Endothelial cell of umbilical vein (primary cell): ENCODE measurements at regions not wholly inside any gene's neighbourhood (a gene's known extent, or its start where the extent isn't known, plus 50 kb on each side); places are given as distances from the start of the nearest gene placed in this dataset.

ENCODE experiments used
- BruUV-seq: library from RNA; stranded (reverse); fragments of 400-500 nt; replicated peaks from 2 replicates; lab custom pipeline; 2021; lab: Mats Ljungman, UMichigan
- CTCF ChIA-PET: fragments of 300-600, 350-600 bp; sonication (Branson Sonifier 250); formaldehyde crosslinking; loops from one replicate; lab custom pipeline; 2021; ENCODE audit warnings: antibody characterized with exemption, inconsistent platforms; lab: Charles Lee
- POLR2A ChIA-PET: fragments of 300-600, 350-600 bp; sonication (Branson Sonifier 250); formaldehyde crosslinking; loops from one replicate; lab custom pipeline; 2021; ENCODE audit warnings: antibody characterized with exemption, inconsistent platforms; lab: Charles Lee
- DNase-seq: peaks from one replicate; pipeline ENCODE4 v3.0.0-alpha.2; 2011; ENCODE audit warnings: low read depth, low spot score
- FAIRE-seq: peaks from 2 replicates; lab custom pipeline; 2011; peaks lifted over from hg19 to GRCh38; lab: Jason Lieb, UNC
- H2AFZ ChIP-seq: 2 replicates; pipeline ENCODE4 v1.6.0; 2012; ENCODE audit warnings: low read depth, low read length, control low read depth, inconsistent platforms
- H3K27ac ChIP-seq: 2 replicates; pipeline ENCODE4 v1.5.1; 2011; ENCODE audit warnings: low read depth, mild to moderate bottlenecking, control low read depth, low read length, moderate library complexity; ENCODE audit not compliant: insufficient read depth
- H3K27me3 ChIP-seq, 2 experiments: 2 replicates each; pipeline versions ENCODE4 v1.6.0 to v1.6.1; 2011; ENCODE audit warnings: low read length in 2 of 2, mixed read lengths in 1 of 2; ENCODE audit not compliant: control insufficient read depth in 2 of 2, insufficient read depth in 2 of 2
- H3K36me3 ChIP-seq, 2 experiments: 2 replicates in 1 of 2; 3 replicates in 1 of 2; pipeline ENCODE4 v1.5.1; 2011; ENCODE audit warnings: low read length in 2 of 2, mild to moderate bottlenecking in 1 of 2, moderate library complexity in 1 of 2; ENCODE audit not compliant: control insufficient read depth in 2 of 2, insufficient read depth in 2 of 2; ENCODE audit errors: extremely low read depth in 1 of 2
- H3K4me1 ChIP-seq: 3 replicates; pipeline ENCODE4 v1.5.1; 2011; ENCODE audit warnings: mild to moderate bottlenecking, low read length; ENCODE audit not compliant: control insufficient read depth, insufficient read depth; ENCODE audit errors: extremely low read depth
- H3K4me2 ChIP-seq: 2 replicates; pipeline ENCODE4 v1.6.1; 2011; ENCODE audit warnings: low read length, control low read depth, mixed read lengths; ENCODE audit not compliant: insufficient read depth
- H3K4me3 ChIP-seq, 3 experiments: fragments of 200-600 bp in 1 of 3; sonication (generic), shearing (Covaris generic) in 1 of 3; replicated peaks in 1 of 3; 2 replicates each; pipeline ENCODE4 v1.5.1; 2011 to 2016; ENCODE audit warnings: control low read depth in 3 of 3, low read length in 3 of 3, mild to moderate bottlenecking in 2 of 3, inconsistent platforms in 1 of 3, low read depth in 1 of 3, moderate library complexity in 1 of 3; ENCODE audit not compliant: insufficient read depth in 1 of 3
- H3K79me2 ChIP-seq: 2 replicates; pipeline ENCODE4 v1.6.0; 2012; ENCODE audit warnings: low read length, inconsistent platforms; ENCODE audit not compliant: control insufficient read depth, insufficient read depth
- H3K9ac ChIP-seq: replicated peaks from 2 replicates; pipeline ENCODE3; 2011; ENCODE audit warnings: low read length, control low read depth; ENCODE audit not compliant: insufficient read depth; ENCODE audit errors: extremely low read depth
- H3K9me1 ChIP-seq: replicated peaks from 3 replicates; pipeline ENCODE4 v1.6.0; 2011; ENCODE audit warnings: mild to moderate bottlenecking, low read length; ENCODE audit not compliant: control insufficient read depth, insufficient read depth; ENCODE audit errors: extremely low read depth
- H3K9me3 ChIP-seq: replicated peaks from 2 replicates; pipeline ENCODE4 v1.5.1; 2012; ENCODE audit warnings: low read length, inconsistent platforms; ENCODE audit not compliant: control insufficient read depth, insufficient read depth
- H4K20me1 ChIP-seq: replicated peaks from 2 replicates; pipeline ENCODE3; 2011; ENCODE audit warnings: mild to moderate bottlenecking, low read length; ENCODE audit not compliant: control insufficient read depth, insufficient read depth; ENCODE audit errors: extremely low read depth
- CTCF ChIP-seq, 2 donors: IDR thresholded peaks; 1 replicate in 1 of 2; 2 replicates in 1 of 2; pipeline ENCODE4 v1.5.1; 2011; ENCODE audit warnings: low read length in 2 of 2, mild to moderate bottlenecking in 2 of 2, moderate library complexity in 2 of 2, control low read depth in 1 of 2, inconsistent platforms in 1 of 2, low read depth in 1 of 2; ENCODE audit not compliant: insufficient read depth in 1 of 2; ENCODE audit errors: extremely low read depth in 1 of 2
- EZH2 ChIP-seq: IDR thresholded peaks from 2 replicates; pipeline ENCODE4 v1.6.1; 2012; ENCODE audit warnings: borderline replicate concordance, low read depth, mild to moderate bottlenecking, moderate library complexity, low read length, inconsistent platforms; ENCODE audit not compliant: severe bottlenecking
- FOS ChIP-seq: IDR thresholded peaks from 2 replicates; pipeline ENCODE4 v1.6.1; 2011; ENCODE audit warnings: mild to moderate bottlenecking, low read length, moderate library complexity, borderline replicate concordance; ENCODE audit not compliant: insufficient read depth
- GATA2 ChIP-seq: IDR thresholded peaks from 2 replicates; pipeline ENCODE4 v1.7.0; 2011; ENCODE audit warnings: low read depth, mild to moderate bottlenecking, moderate library complexity, mixed read lengths, low read length; ENCODE audit not compliant: insufficient read length, insufficient read depth
- JUN ChIP-seq: IDR thresholded peaks from 2 replicates; pipeline ENCODE4 v1.6.1; 2011; ENCODE audit warnings: borderline replicate concordance, low read depth; ENCODE audit not compliant: insufficient read length, insufficient read depth
- MAX ChIP-seq: IDR thresholded peaks from 2 replicates; pipeline ENCODE4 v1.6.1; 2011; ENCODE audit not compliant: insufficient read depth, insufficient read length
- MYC ChIP-seq: IDR thresholded peaks from one replicate; pipeline ENCODE4 v1.6.1; 2011; ENCODE audit warnings: mild to moderate bottlenecking, low read depth, low read length
- POLR2A ChIP-seq: IDR thresholded peaks from 2 replicates; pipeline ENCODE4 v1.6.1; 2012; ENCODE audit warnings: low read depth, mild to moderate bottlenecking, control low read depth, low read length
- POLR2AphosphoS5 ChIP-seq: IDR thresholded peaks from 2 replicates; pipeline ENCODE4 v1.6.1; 2012; ENCODE audit warnings: low read depth, mild to moderate bottlenecking, control low read depth, low read length, moderate library complexity; ENCODE audit not compliant: insufficient read depth
- dilution Hi-C: fragments of 300-500 bp; cut with MboI; formaldehyde crosslinking; loops from one replicate; pipeline ENCODE4 v1.15.0; 2019; ENCODE audit warnings: low sequenced_read_pairs; ENCODE audit not compliant: extremely low pct_ligation_motif_present
- intact Hi-C: fragments of 100-400 bp; cut with micrococcal nuclease; formaldehyde crosslinking; loops from one replicate; pipeline ENCODE4 v1.10.0; 2022

GRCh38 chr6:159431750-159432149, 261.3 kb downstream of the SOD2 start:
- H3K27ac ChIP-seq, result no peak overlapping the region
- no peaks in the 10 kb centered on the region for H3K27me3 ChIP-seq
- no peak overlapping the region for H2AFZ ChIP-seq
- BruUV-seq, result no TSS peak
- H3K9ac ChIP-seq, result no peak overlapping the region
- CTCF ChIA-PET, result no interaction called here
- H3K36me3 ChIP-seq, result no peaks in the 10 kb centered on the region
- no peak for TF ChIP-seq POLR2A
- no peak for TF ChIP-seq JUN
- TF ChIP-seq POLR2AphosphoS5, result no peak
- TF ChIP-seq GATA2, result no peak
- TF ChIP-seq MAX, result no peak
- TF ChIP-seq FOS, result no peak
- TF ChIP-seq EZH2, result no peak
- H3K79me2 ChIP-seq, result no peaks in the 10 kb centered on the region
- peaks cover 7% of the 10 kb centered on the region for H3K9me3 ChIP-seq
- H3K4me2 ChIP-seq, result no peak overlapping the region
- intact Hi-C loops, result no loop called here
- no peaks in the 10 kb centered on the region for H4K20me1 ChIP-seq
- H3K9me1 ChIP-seq, result no peaks in the 10 kb centered on the region
- FAIRE-seq (no peak), DNase-seq (no peak)
- POLR2A ChIA-PET, result no interaction called here
- dilution Hi-C loops, result no loop called here
- H3K4me1 ChIP-seq, result no peaks in the 10 kb centered on the region
- H3K4me3 ChIP-seq, result no peak overlapping the region

GRCh38 chr6:159430323-159430722, 261.1 kb downstream of the FNDC1 start:
- ChIA-PET CTCF (no interaction called here), POLR2A (no interaction called here)
- TF ChIP-seq POLR2AphosphoS5 (no peak), POLR2A (no peak), GATA2 (no peak), FOS (no peak), MYC (no peak), JUN (no peak), EZH2 (no peak), MAX (no peak), CTCF (IDR thresholded peaks at IDR 0.05; ENCODE audit: extremely low read depth in 1 of 2, insufficient read depth in 1 of 2, low read depth in 1 of 2, low read length in 2 of 2) (no peak)
- no peaks in the 10 kb centered on the region for H3K36me3 ChIP-seq
- no peak for DNase-seq
- no peaks in the 10 kb centered on the region for H3K4me1 ChIP-seq
- H3K27me3 ChIP-seq, result no peaks in the 10 kb centered on the region
- no TSS peak for BruUV-seq
- H2AFZ ChIP-seq, result no peak overlapping the region
- H4K20me1 ChIP-seq, result no peaks in the 10 kb centered on the region
- dilution Hi-C loops (no loop called here), intact Hi-C loops (no loop called here)
- no peaks in the 10 kb centered on the region for H3K79me2 ChIP-seq
- no peak overlapping the region for H3K4me3 ChIP-seq
- H3K9me1 ChIP-seq, result no peaks in the 10 kb centered on the region
- no peak overlapping the region for H3K9ac ChIP-seq
- FAIRE-seq, result no peak
- H3K27ac ChIP-seq, result no peak overlapping the region
- H3K4me2 ChIP-seq, result no peak overlapping the region
- peaks cover 5% of the 10 kb centered on the region for H3K9me3 ChIP-seq
